ENCODE measurements at regions not wholly inside any gene's neighbourhood (a gene's known extent, or its start where the extent isn't known, plus 50 kb on each side); places are given as distances from the start of the nearest gene placed in this dataset.

DNA sequence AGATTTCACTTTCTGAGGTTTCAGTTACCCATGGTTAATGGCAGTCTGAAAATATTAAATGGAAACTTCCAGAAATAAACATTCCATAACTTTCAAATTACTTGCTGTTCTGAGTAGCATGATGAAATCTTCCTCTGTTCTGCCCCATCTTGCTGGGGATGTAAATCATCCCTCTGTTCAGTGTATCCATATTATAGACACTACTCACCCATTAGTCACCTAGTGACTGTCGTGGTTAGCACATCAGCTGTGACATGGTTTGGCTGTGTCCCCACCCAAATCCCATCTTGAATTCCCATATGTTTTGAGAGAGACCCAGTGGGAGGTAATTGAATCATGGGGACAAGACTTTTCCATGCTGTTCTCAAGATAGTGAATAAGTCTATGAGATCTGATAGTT is 125.5 kb upstream of the GIMD1 start:
- H3K4me3 ChIP-seq (ENCODE audit: low read depth, low read length), result no peak overlapping the region
- no peak for DNase-seq (ENCODE audit: extremely low spot score)
- WGBS, result 88% methylated on average over 1 of the region's 1 CpG
- no peaks in the 10 kb centered on the region for H3K4me1 ChIP-seq (ENCODE audit: insufficient read depth)
- H3K36me3 ChIP-seq (ENCODE audit: insufficient read depth), result no peaks in the 10 kb centered on the region
- no peak overlapping the region for H3K27ac ChIP-seq (ENCODE audit: low read depth)

DNA sequence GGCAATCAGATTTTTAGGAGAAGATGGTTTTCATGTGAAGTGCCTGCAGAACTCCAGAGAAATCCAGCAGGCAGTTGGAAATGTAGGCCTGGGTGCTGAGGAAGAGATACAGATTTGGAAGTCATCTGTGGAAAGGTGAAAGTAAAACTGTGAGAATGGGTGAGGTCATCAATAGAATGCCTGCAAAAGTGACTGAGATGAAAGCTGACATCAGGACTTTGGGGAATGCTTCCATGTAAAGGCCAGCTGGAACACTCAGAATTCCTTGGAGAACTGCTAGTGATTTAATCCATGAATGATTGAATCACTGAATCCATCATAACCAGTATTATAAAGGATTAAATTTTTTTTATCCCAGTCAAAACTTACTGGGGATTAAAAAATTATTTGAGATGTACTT is 124.5 kb upstream of the GIMD1 start:
- Histone ChIP-seq H3K36me3 (ENCODE audit: insufficient read depth) (no peaks in the 10 kb centered on the region), H3K27ac (ENCODE audit: low read depth) (no peak overlapping the region), H3K4me1 (ENCODE audit: insufficient read depth) (no peaks in the 10 kb centered on the region), H3K4me3 (ENCODE audit: low read depth, low read length) (no peak overlapping the region)
- no peak for DNase-seq (ENCODE audit: extremely low spot score)

DNA sequence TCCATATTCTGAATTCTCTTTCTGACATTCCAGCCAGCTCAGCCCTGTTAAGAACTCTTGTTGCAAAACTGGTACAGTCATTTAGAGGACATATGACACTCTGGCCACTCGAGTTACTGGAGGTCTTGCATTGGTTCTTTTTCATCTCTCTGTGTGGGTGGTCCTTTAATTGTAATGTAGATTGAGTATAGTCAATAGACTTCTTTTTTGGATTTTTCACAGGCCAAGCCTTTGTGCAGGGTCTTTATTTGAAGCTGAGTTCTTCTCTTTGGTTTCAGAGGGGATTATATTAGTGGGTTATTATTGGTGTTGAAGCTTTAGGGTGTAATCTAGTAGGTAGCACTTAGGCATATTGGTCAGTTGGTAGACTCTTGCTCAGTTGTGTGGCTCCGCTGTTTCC is 118.0 kb upstream of the GIMD1 start:
- Histone ChIP-seq H3K4me1 (ENCODE audit: insufficient read depth) (no peaks in the 10 kb centered on the region), H3K36me3 (ENCODE audit: insufficient read depth) (no peaks in the 10 kb centered on the region), H3K27ac (ENCODE audit: low read depth) (no peak overlapping the region), H3K4me3 (ENCODE audit: low read depth, low read length) (no peak overlapping the region)
- no peak for DNase-seq (ENCODE audit: extremely low spot score)
- 62% methylated on average over 2 of the region's 2 CpGs for WGBS

DNA sequence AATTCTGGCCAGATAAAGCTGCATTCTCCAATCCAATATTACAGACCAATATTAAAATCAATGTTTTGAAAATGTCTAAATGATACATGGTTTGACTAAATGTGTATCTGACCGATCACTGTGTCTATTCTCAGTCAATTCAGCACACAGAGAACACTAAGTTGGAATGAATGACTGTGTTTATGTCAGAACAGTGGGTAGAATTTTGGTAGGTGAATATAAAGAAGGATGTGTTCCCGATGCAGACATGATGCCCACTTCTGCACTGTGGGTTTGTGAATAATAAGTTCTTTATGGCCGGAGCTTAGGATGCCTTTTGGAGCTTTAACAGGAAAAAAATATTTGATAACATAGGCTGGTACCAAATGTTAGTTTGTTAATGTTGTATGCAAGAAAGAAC is 113.2 kb upstream of the GIMD1 start:
- H3K36me3 ChIP-seq (ENCODE audit: insufficient read depth), result no peaks in the 10 kb centered on the region
- 73% methylated on average over 3 of the region's 3 CpGs for WGBS
- no peak overlapping the region for H3K27ac ChIP-seq (ENCODE audit: low read depth)
- DNase-seq (ENCODE audit: extremely low spot score), result no peak
- H3K4me1 ChIP-seq (ENCODE audit: insufficient read depth), result no peaks in the 10 kb centered on the region
- H3K4me3 ChIP-seq (ENCODE audit: low read depth, low read length), result no peak overlapping the region

DNA sequence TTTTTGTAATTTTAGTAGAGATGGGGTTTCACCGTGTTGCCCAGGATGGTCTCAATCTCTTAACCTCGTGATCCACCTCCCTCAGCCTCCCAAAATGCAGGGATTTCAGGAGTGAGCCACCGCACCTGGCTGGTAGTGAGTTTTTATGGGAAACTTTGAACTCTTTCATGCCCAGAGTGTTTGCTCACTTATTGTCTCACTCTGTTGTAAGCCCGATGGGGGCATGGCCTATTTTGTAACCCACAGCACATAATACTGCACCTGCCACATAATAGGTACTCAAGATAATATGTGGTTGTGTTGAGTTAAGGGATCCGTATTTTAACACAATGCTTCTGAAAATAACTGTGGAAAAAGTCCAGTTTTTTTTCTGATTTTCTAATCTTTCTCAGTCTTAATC is 109.6 kb upstream of the GIMD1 start:
- WGBS, result 80% methylated on average over 5 of the region's 5 CpGs
- no peaks in the 10 kb centered on the region for H3K4me1 ChIP-seq (ENCODE audit: insufficient read depth)
- H3K27ac ChIP-seq (ENCODE audit: low read depth), result no peak overlapping the region
- no peak overlapping the region for H3K4me3 ChIP-seq (ENCODE audit: low read depth, low read length)
- DNase-seq (ENCODE audit: extremely low spot score), result no peak
- H3K36me3 ChIP-seq (ENCODE audit: insufficient read depth), result no peaks in the 10 kb centered on the region

DNA sequence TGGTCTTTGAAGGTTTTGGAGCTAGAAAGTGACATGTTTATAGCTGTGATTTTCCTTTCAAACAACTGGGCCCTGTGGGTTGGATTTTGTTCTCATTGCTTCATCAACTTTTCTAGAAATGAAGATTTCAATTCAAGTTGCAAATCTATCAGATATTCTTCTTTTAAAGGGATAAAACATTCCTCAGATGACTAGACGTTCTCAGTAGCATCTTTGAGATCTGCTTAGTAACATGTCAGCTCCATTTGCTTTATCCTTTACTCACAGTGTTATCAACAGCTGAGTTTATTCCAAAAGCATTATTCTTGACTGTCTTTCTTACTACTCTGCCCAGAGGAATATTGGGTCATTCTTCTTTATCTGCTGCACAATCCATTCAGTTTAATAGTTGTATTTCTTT is 108.2 kb upstream of the GIMD1 start:
- Histone ChIP-seq H3K4me3 (ENCODE audit: low read depth, low read length) (no peak overlapping the region), H3K4me1 (ENCODE audit: insufficient read depth) (no peaks in the 10 kb centered on the region), H3K27ac (ENCODE audit: low read depth) (no peak overlapping the region), H3K36me3 (ENCODE audit: insufficient read depth) (no peaks in the 10 kb centered on the region)
- DNase-seq (ENCODE audit: extremely low spot score), result no peak
- 18% methylated on average over 1 of the region's 1 CpG for WGBS

DNA sequence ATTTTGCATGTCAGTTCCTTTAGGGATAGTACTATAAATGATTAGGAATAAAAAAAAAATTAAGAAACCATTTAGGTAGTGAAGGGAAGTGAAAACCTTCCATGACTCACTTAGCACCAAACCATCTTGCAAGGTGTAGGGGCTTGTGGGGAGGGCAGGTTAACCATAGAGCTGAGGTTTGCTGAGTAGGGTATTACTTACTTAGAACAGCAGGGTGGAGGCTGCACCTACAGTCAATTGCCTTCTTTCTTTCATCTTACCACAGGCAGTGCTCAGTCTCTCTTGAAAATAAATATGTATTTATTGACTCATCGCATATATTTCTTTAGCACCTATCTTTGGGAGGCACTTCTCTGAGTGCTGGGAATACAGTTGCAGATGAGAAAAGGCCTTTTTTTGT is 104.9 kb upstream of the GIMD1 start:
- H3K27ac ChIP-seq (ENCODE audit: low read depth), result no peak overlapping the region
- no peak for DNase-seq (ENCODE audit: extremely low spot score)
- H3K36me3 ChIP-seq (ENCODE audit: insufficient read depth), result no peaks in the 10 kb centered on the region
- WGBS, result 97% methylated on average over 1 of the region's 1 CpG
- no peak overlapping the region for H3K4me3 ChIP-seq (ENCODE audit: low read depth, low read length)
- no peaks in the 10 kb centered on the region for H3K4me1 ChIP-seq (ENCODE audit: insufficient read depth)

DNA sequence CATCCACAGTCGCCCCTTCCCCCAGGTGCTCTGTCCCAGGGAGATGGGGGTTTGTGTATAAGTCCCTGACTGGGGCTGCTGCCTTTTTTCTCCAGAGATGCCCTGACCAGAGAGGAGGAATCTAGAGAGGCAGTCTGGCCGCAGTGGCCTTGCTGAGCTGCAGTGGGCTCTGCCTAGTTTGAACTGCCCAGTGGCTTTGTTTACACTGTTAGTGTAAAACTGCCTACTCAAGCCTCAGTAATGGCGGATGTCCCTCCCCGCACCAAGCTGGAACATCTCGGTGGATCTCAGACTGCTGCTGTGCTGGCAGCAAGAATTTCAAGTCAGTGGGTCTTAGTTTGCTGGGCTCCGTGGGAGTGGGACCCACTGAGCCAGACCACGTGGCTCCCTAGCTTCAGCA is 102.6 kb upstream of the GIMD1 start:
- H3K27ac ChIP-seq (ENCODE audit: low read depth), result no peak overlapping the region
- H3K36me3 ChIP-seq (ENCODE audit: insufficient read depth), result no peaks in the 10 kb centered on the region
- 80% methylated on average over 7 of the region's 7 CpGs for WGBS
- no peak overlapping the region for H3K4me3 ChIP-seq (ENCODE audit: low read depth, low read length)
- no peak for DNase-seq (ENCODE audit: extremely low spot score)
- no peaks in the 10 kb centered on the region for H3K4me1 ChIP-seq (ENCODE audit: insufficient read depth)

DNA sequence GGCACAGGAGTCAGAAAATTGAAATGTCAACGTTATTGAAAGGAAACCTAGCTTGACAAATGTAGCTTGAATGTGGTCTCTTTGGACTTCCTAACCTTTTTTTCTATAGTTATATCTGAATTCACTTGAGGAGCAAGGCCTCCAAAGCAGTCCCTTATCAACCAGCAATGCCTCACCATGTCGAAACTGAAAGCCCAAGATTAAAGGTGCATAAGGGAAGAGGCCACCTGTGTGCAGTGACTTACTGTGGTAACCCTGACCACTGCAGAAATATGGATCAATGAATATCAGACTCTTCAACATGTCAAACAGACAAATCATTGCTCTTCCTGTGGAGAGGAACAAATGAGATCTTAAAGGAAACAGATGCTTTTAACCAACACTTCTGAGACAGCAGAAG is 95.0 kb upstream of the GIMD1 start:
- 62% methylated on average over 2 of the region's 2 CpGs for WGBS
- H3K4me3 ChIP-seq (ENCODE audit: low read depth, low read length), result no peak overlapping the region
- H3K4me1 ChIP-seq (ENCODE audit: insufficient read depth), result no peaks in the 10 kb centered on the region
- no peaks in the 10 kb centered on the region for H3K36me3 ChIP-seq (ENCODE audit: insufficient read depth)
- no peak overlapping the region for H3K27ac ChIP-seq (ENCODE audit: low read depth)
- DNase-seq (ENCODE audit: extremely low spot score), result no peak

DNA sequence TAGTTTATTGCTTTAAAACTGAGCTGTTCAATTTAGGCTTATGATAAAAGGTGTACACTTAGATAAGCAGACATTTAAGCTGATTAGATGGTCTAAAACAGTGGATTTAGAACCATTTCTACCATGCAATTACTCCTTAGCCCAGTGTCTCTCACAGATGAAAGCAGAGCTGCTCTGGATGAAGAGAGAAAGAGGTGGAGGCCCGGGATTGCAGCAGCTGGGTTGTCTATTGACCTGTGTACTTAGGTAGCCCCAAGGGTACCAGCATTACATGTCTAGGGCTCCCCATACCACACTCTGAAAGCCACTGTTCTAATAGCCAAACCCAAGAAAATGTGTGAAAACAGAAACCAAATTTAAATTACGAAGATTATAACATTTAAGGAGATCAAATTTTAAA is 86.0 kb upstream of the GIMD1 start:
- H3K4me3 ChIP-seq (ENCODE audit: low read depth, low read length), result no peak overlapping the region
- no peaks in the 10 kb centered on the region for H3K36me3 ChIP-seq (ENCODE audit: insufficient read depth)
- no peak overlapping the region for H3K27ac ChIP-seq (ENCODE audit: low read depth)
- whole genome bisulfite sequencing, result 82% methylated on average over 2 of the region's 2 CpGs
- H3K4me1 ChIP-seq (ENCODE audit: insufficient read depth), result no peaks in the 10 kb centered on the region
- DNase-seq (ENCODE audit: extremely low spot score), result no peak

DNA sequence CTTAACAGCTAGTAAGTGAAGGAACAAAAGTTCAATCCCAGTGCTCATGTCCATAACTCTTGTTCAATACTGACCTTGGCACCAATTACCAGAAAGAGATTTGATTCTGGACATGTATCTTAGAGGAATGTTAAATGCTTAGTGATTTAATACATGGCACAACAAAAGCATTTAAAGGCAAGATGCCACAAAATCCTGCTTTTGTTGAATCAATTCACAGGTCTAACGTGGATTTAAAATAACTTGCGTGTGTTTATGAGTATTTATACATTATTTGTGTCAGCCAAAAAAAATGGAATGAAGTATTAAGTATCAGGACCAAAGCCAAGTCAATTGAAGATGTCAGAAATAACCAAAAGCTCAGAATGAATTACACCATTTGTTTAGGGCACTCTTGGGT is 85.4 kb upstream of the GIMD1 start:
- Histone ChIP-seq H3K4me1 (ENCODE audit: insufficient read depth) (no peaks in the 10 kb centered on the region), H3K27ac (ENCODE audit: low read depth) (no peak overlapping the region), H3K4me3 (ENCODE audit: low read depth, low read length) (no peak overlapping the region), H3K36me3 (ENCODE audit: insufficient read depth) (no peaks in the 10 kb centered on the region)
- WGBS, result 50% methylated on average over 2 of the region's 2 CpGs
- no peak for DNase-seq (ENCODE audit: extremely low spot score)

DNA sequence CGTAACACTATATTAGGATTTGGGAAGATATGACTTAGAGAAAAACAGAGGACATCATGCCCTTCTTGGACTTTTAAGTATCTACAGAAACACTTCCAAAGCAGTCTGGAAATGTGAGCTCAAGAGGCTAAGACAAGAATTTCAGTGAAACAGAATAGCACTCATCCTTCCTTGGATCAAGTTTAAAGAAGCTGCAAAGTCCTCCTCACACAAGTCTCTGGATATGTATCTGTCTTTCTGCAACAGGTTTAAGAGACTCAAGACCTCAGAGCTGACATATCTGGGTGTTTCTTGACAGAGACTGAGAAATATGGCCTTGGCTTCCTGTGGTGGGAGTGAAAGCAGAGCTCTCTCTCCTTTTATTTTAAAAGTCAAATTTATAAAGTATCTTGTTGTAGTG is 82.5 kb upstream of the GIMD1 start:
- Histone ChIP-seq H3K27ac (ENCODE audit: low read depth) (no peak overlapping the region), H3K36me3 (ENCODE audit: insufficient read depth) (no peaks in the 10 kb centered on the region), H3K4me1 (ENCODE audit: insufficient read depth) (no peaks in the 10 kb centered on the region), H3K4me3 (ENCODE audit: low read depth, low read length) (no peak overlapping the region)
- DNase-seq (ENCODE audit: extremely low spot score), result no peak
- 82% methylated on average over 1 of the region's 1 CpG for WGBS

DNA sequence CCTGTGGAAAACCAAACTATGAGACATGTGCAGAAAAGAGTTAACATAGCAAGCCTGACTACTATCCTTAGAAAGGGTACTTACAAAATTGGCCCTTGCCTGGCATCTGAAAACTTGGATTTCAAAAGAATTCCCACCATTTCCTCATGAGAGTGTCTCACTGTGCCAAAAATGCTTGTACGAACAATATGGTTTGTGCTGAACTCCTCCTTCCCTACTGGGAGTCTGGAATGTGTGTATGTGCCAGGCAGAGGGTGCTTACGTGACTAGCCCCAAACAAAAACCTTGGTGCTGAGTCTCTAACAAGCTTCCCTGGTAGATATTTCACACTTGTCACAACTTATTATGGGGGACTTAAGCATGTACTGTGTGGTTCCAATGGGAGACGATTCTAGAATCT is 81.7 kb upstream of the GIMD1 start:
- Histone ChIP-seq H3K4me1 (ENCODE audit: insufficient read depth) (no peaks in the 10 kb centered on the region), H3K27ac (ENCODE audit: low read depth) (no peak overlapping the region), H3K4me3 (ENCODE audit: low read depth, low read length) (no peak overlapping the region), H3K36me3 (ENCODE audit: insufficient read depth) (no peaks in the 10 kb centered on the region)
- WGBS, result 66% methylated on average over 3 of the region's 3 CpGs
- no peak for DNase-seq (ENCODE audit: extremely low spot score)

DNA sequence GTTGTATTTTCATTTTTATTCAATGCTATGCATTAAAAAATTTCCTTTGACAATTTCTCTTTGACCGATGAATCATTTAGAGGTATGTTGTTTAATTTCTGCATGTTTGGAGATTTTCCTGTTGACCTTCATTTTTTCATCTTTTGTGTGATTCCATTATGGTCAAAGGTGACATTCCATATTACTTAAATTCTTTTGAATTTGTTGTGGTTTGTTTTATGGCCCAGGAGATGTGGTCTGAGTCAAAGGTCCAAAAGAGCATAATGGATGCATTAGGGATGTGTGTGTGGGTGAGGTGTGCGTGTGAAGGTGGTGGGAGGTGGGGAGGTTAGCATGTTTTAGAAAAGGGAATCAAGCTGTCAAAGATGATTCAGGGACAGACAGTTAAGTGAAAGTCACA is 76.0 kb upstream of the GIMD1 start:
- DNase-seq (ENCODE audit: extremely low spot score), result no peak
- Histone ChIP-seq H3K36me3 (ENCODE audit: insufficient read depth) (no peaks in the 10 kb centered on the region), H3K4me1 (ENCODE audit: insufficient read depth) (no peaks in the 10 kb centered on the region), H3K4me3 (ENCODE audit: low read depth, low read length) (no peak overlapping the region), H3K27ac (ENCODE audit: low read depth) (no peak overlapping the region)
- WGBS, result 67% methylated on average over 2 of the region's 2 CpGs

DNA sequence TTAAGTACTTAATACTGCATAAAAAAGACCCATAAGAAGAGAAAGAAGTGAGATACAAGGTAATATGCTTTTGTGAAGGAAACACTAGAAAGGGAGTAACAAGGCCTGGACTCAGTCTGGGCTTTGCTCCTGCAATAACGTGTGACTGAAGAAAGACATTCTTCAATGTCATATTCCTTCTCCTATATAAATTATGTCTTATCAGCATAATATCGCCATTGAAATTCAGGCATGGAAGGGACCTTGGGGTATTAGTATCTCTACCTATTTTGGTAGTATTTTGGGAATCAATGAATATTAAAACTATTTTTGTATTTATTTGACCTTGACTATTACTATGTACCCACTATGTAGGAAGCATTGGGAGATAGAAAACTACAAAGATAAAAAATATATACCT is 62.2 kb upstream of the GIMD1 start:
- 93% methylated on average over 2 of the region's 2 CpGs for WGBS
- Histone ChIP-seq H3K4me3 (ENCODE audit: low read depth, low read length) (no peak overlapping the region), H3K27ac (ENCODE audit: low read depth) (no peak overlapping the region), H3K4me1 (ENCODE audit: insufficient read depth) (no peaks in the 10 kb centered on the region), H3K36me3 (ENCODE audit: insufficient read depth) (no peaks in the 10 kb centered on the region)
- DNase-seq (ENCODE audit: extremely low spot score), result no peak

All from urinary bladder (tissue), 3 donors.